SK-N-SH treated with all-trans-retinoic acid at 6 μM for 48 hours (cell line): ENCODE measurements at regions not wholly inside any gene's neighbourhood (a gene's known extent, or its start where the extent isn't known, plus 50 kb on each side); places are given as distances from the start of the nearest gene placed in this dataset.

Source experiments
- BACH2 ChIP-seq: fragments of 250-450 bp; sonication (Bioruptor Pico); IDR thresholded peaks from 2 replicates; pipeline ENCODE4 v1.9.0; 2021; ENCODE audit warnings: mild to moderate bottlenecking, borderline replicate concordance
- CREB5 ChIP-seq: fragments of 250-450 bp; sonication (Bioruptor Pico); IDR thresholded peaks from 2 replicates; pipeline ENCODE4 v1.5.1; 2020; ENCODE audit warnings: low read depth, mild to moderate bottlenecking, moderate library complexity
- PATZ1 ChIP-seq: fragments of 250-450 bp; sonication (Bioruptor Pico); IDR thresholded peaks from 2 replicates; pipeline ENCODE4 v1.8.0; 2020; ENCODE audit warnings: mild to moderate bottlenecking, moderate library complexity, borderline replicate concordance
- RARB ChIP-seq: fragments of 250-450 bp; sonication (Bioruptor Pico); IDR thresholded peaks from 2 replicates; pipeline ENCODE4 v1.8.0; 2021; ENCODE audit warnings: mild to moderate bottlenecking, moderate library complexity
- TOX ChIP-seq: fragments of 250-450 bp; sonication (Bioruptor Pico); IDR thresholded peaks from 2 replicates; pipeline ENCODE4 v1.8.0; 2021; ENCODE audit warnings: mild to moderate bottlenecking, moderate library complexity, borderline replicate concordance
- TSHZ2 ChIP-seq: fragments of 250-450 bp; sonication (Bioruptor Pico); IDR thresholded peaks from 2 replicates; pipeline ENCODE4 v1.5.0; 2020; ENCODE audit warnings: mild to moderate bottlenecking, moderate library complexity
- ZFP3 ChIP-seq: fragments of 250-450 bp; sonication (Bioruptor Pico); IDR thresholded peaks from 2 replicates; pipeline ENCODE4 v1.5.0; 2020; ENCODE audit warnings: mild to moderate bottlenecking, moderate library complexity
- ZNF70 ChIP-seq: fragments of 450-650 bp; formaldehyde crosslinking; IDR thresholded peaks from 2 replicates; pipeline ENCODE4 v1.5.0; 2020; ENCODE audit warnings: mild to moderate bottlenecking, moderate library complexity
- ZNF8 ChIP-seq: fragments of 450-650 bp; formaldehyde crosslinking; IDR thresholded peaks from 2 replicates; pipeline ENCODE4 v1.5.0; 2020; ENCODE audit warnings: mild to moderate bottlenecking, moderate library complexity

- no peak for TF ChIP-seq TOX
- no peak for TF ChIP-seq ZFP3 (CRISPR knock-in tag)
- TF ChIP-seq CREB5, result no peak
- no peak for TF ChIP-seq TSHZ2 (CRISPR knock-in tag)
- TF ChIP-seq PATZ1 (CRISPR knock-in tag), result no peak
- TF ChIP-seq ZNF8 (CRISPR knock-in tag), result no peak
- TF ChIP-seq ZNF70 (CRISPR knock-in tag), result no peak
- TF ChIP-seq RARB (CRISPR knock-in tag), result no peak
- TF ChIP-seq BACH2, result no peak
Observed at GRCh38 chr5:124920909-124921666, 174.6 kb upstream of the ZNF608 start.
